Subcutaneous abdominal adipose tissue (tissue), 5 donors: ENCODE measurements at regions not wholly inside any gene's neighbourhood (a gene's known extent, or its start where the extent isn't known, plus 50 kb on each side); places are given as distances from the start of the nearest gene placed in this dataset.
"Not testable (repeated sequence)": the region's sequence is repeated elsewhere in the genome, so short reads cannot be mapped to it uniquely, and the experiment has no call there.

Experiments used
- H3K27ac ChIP-seq: one replicate; pipeline ENCODE4 v1.7.0; 2013; ENCODE audit warnings: low read depth, mild to moderate bottlenecking, inconsistent platforms, low read length, moderate library complexity
- H3K27me3 ChIP-seq, 5 donors: one replicate each; pipeline ENCODE4 v1.7.0; 2013; ENCODE audit warnings: low read length in 5 of 5, inconsistent platforms in 1 of 5; ENCODE audit not compliant: control insufficient read depth in 5 of 5, insufficient read depth in 4 of 5
- H3K36me3 ChIP-seq, 5 donors: one replicate each; pipeline ENCODE4 v1.7.0; 2013; ENCODE audit warnings: low read length in 5 of 5; ENCODE audit not compliant: control insufficient read depth in 5 of 5, insufficient read depth in 5 of 5
- H3K4me1 ChIP-seq, 5 donors: one replicate each; pipeline ENCODE4 v1.7.0; 2013; ENCODE audit warnings: low read length in 5 of 5, mild to moderate bottlenecking in 3 of 5, moderate library complexity in 1 of 5; ENCODE audit not compliant: control insufficient read depth in 5 of 5, insufficient read depth in 5 of 5
- H3K4me3 ChIP-seq, 5 donors: one replicate each; pipeline ENCODE4 v1.7.0; 2013; ENCODE audit warnings: low read length in 5 of 5, low read depth in 1 of 5
- H3K9ac ChIP-seq, 5 donors: one replicate each; pipeline ENCODE4 v1.7.0; 2013; ENCODE audit warnings: low read length in 5 of 5, mild to moderate bottlenecking in 4 of 5, moderate library complexity in 3 of 5
- H3K9me3 ChIP-seq, 5 donors: one replicate each; pipeline ENCODE4 v1.7.0; 2013; ENCODE audit warnings: low read length in 5 of 5; ENCODE audit not compliant: control insufficient read depth in 5 of 5
- donor health status: healthy.
- donor health status: healthy.
- donor health status: healthy.
- donor health status: healthy.
- donor health status: healthy.

DNA sequence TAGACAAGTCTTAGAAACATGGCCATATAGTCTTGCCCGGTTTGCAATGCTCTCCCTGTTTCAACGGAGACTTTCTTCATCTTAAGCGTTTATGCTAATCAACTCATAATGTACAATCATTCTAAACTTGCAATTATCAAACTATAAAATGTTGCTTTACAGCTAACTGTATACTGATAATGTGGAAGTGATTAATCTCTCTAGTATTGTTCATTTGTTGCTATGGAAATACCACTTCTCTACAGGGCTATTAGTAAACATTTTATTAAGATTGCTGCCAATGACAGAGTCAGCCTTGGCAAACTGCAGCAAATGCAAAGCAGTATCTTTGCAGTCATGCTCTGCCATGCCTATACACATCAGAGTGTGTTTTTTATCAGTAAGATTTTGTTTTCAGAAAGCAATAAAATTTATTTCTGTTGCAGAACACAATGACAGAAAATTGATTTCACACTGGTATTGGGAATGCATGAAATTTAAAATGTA, 1201.8 kb upstream of the CDH2 start:
- Histone ChIP-seq H3K9me3 (no peaks in the 10 kb centered on the region), H3K4me3 (no peak overlapping the region), H3K27ac (no peak overlapping the region), H3K36me3 (no peaks in the 10 kb centered on the region), H3K27me3 (no peaks in the 10 kb centered on the region), H3K4me1 (no peaks in the 10 kb centered on the region), H3K9ac (no peak overlapping the region)

DNA sequence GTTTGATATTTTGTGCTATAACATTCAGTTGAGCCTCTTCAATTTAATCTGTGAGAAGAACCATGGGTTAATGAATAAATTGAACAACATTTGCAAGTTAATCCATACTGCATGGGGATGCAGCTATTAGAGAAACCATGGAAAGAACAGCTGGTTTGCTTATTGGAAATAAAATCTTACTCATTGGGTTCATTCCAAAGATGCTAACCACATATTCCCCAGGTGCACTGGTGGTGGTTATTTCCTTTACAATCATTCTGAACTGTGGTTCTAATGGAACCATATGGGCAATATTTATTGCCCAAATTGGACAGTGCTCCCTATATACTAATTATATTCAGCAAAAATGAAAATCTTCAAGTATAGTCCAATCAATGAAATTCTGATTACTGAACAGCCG, 1200.4 kb upstream of the CDH2 start:
- H3K4me1 ChIP-seq, result no peaks in the 10 kb centered on the region
- no peak overlapping the region for H3K27ac ChIP-seq
- no peaks in the 10 kb centered on the region for H3K36me3 ChIP-seq
- H3K4me3 ChIP-seq, result no peak overlapping the region
- H3K9me3 ChIP-seq, result peaks cover 0 to 7% (median 0%) of the 10 kb centered on the region in 5 donors
- no peaks in the 10 kb centered on the region for H3K27me3 ChIP-seq
- no peak overlapping the region for H3K9ac ChIP-seq

DNA sequence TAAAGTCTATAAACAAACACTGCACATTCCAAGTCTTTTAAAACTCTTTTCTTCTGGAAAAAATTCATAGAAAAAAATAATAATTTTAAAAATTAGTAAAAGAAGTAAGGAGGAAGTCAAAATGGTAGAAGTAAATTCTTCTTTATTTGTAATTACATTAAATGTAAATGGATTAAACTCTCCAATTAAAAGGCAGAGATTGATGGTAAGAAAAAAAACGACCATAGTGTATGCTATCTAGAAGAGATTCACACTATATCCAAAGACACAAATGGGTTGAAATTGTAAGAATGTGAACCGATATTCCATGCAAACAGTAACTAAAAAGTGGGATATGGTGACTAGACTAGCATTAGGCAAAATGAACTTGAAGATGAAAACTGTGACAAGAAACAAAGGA, 1196.1 kb upstream of the CDH2 start:
- Histone ChIP-seq H3K4me1 (no peaks in the 10 kb centered on the region), H3K27me3 (no peaks in the 10 kb centered on the region), H3K27ac (no peak overlapping the region), H3K36me3 (no peaks in the 10 kb centered on the region), H3K4me3 (no peak overlapping the region), H3K9ac (no peak overlapping the region), H3K9me3 (peaks cover 0 to 10% (median 0%) of the 10 kb centered on the region in 5 donors)

DNA sequence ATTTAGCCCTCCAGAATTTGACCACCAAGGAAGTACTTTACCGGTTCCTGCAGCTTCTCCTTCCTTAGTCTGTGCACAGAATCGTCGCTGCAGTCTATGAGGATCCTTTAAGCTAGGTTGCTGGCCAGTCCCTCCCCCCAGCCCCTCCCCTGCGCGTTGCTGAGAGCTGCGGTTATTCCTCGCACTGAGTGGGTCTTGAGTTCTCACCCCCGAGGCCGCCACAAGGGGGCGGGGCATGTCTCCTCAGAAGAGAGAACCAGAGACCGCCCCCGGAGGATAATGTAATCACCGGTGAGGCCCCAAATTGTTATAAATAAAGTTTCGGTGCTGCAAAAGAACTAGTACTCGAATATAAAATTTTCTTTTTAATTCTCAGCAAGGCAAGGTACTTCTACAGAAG, 1184.9 kb upstream of the CDH2 start:
- H3K27ac ChIP-seq, result no peak overlapping the region
- H3K9me3 ChIP-seq, result no peaks in the 10 kb centered on the region
- H3K9ac ChIP-seq, result no peak overlapping the region
- no peaks in the 10 kb centered on the region for H3K4me1 ChIP-seq
- H3K36me3 ChIP-seq, result no peaks in the 10 kb centered on the region
- H3K4me3 ChIP-seq, result no peak overlapping the region
- H3K27me3 ChIP-seq, result no peaks in the 10 kb centered on the region

DNA sequence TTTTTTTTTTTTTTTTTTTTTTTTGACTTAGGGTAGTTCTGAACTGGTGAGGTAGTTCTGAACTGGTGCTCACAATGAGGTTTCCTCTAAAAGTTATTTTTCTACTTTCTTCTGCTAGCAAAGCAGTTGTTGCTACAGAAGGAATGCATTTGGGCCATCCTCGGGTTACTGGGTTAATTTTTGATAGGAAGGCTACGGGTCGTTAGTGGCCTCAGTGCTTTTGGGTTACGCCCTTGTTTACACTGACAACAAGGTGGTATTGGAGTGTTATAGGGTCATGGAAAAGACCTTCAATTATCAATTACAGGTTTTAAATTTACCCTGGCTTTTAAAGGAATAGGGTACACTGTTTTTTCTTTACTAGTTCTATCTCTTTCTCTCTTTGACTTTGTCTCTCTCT, 1183.7 kb upstream of the CDH2 start:
- not testable (repeated sequence) for H3K4me1 ChIP-seq, H3K27ac ChIP-seq, H3K9me3 ChIP-seq, H3K27me3 ChIP-seq, H3K4me3 ChIP-seq, H3K36me3 ChIP-seq, H3K9ac ChIP-seq

DNA sequence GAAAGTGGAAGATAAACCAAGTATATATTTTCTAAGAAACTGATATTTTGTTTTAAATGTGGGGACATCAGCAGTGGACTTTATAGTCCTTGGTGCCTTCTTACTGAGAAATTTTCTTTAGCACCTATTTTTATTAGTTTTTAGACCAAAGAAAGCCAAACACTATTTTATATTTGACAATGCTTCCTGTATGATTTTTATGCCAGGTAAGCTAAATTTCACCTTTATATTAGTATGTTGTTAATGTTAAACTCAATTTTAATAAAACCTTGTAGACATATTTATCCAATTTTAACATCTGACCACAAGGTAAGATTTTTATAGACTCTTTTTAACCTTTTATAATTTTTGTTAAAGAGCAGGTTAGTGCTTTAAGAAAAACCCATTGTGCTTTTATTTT, 1182.3 kb upstream of the CDH2 start:
- H3K9me3 ChIP-seq, H3K27ac ChIP-seq, H3K36me3 ChIP-seq, H3K27me3 ChIP-seq, H3K4me3 ChIP-seq, H3K9ac ChIP-seq, H3K4me1 ChIP-seq: not testable (repeated sequence)

DNA sequence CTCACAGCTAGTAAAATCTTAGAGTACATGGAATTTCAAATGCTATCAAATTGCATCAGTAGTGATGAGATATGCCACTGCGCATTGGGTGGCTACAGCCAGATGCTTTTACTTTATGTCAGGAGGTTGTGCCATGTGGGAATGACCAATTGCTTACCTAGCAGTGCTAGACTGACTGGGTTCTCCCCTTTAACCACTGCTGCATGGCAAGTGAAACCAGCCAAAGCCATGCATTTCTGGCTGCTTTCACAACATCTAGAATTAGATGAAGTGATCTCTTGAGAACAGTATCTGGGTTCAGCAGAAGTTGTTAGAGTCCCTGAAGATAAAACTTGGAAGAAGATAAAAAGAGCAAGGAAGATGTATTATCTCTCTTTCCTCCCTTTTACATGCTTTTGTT, 1174.2 kb upstream of the CDH2 start:
- H3K4me1 ChIP-seq, result no peaks in the 10 kb centered on the region
- H3K36me3 ChIP-seq, result no peaks in the 10 kb centered on the region
- no peak overlapping the region for H3K27ac ChIP-seq
- H3K9me3 ChIP-seq, result peaks cover 0 to 4% (median 0%) of the 10 kb centered on the region in 5 donors
- H3K27me3 ChIP-seq, result no peaks in the 10 kb centered on the region
- H3K9ac ChIP-seq, result no peak overlapping the region
- no peak overlapping the region for H3K4me3 ChIP-seq

DNA sequence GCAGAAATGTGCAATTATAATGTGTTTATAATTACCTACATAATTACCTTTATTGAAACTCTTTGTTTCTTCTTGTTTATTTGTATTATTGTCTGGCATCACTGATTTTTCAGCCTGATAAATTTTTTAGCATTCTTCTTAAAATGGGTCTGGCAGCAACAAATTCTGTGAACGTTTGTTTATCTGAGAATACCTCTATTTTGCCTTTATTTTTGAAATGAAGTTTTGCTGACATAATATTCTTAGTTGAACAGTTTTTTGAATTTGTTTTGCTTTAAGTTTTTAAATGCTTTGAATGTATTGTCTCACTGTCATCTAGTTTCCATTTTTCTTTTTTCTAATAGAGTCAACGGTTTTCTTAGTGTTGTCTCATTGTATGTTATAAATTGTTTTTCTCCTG, 1152.0 kb upstream of the CDH2 start:
- no peaks in the 10 kb centered on the region for H3K4me1 ChIP-seq
- H3K9ac ChIP-seq, result no peak overlapping the region
- no peak overlapping the region for H3K4me3 ChIP-seq
- H3K36me3 ChIP-seq, result no peaks in the 10 kb centered on the region
- H3K27ac ChIP-seq, result no peak overlapping the region
- H3K9me3 ChIP-seq, result peaks cover 0 to 9% (median 3%) of the 10 kb centered on the region in 5 donors
- no peaks in the 10 kb centered on the region for H3K27me3 ChIP-seq

DNA sequence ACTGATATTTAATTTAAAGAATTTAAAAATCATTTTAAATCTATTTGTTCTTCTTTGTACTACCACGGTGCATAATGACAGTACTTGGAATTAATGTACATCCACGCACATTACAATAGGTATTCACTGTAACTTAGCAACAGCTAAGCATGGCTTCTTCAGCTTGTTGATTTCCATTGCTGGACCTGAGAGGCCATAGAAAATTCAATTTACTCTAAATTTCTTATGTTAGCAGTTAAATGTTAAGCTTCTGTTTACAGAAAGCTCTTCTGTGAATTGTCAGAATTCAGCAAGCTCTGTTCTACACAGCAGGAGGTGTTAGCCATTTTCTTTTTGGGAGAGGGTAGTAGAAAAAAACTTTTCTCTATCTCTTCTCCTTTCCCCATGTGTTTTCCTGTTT, 1149.3 kb upstream of the CDH2 start:
- H3K27me3 ChIP-seq, result no peaks in the 10 kb centered on the region
- H3K36me3 ChIP-seq, result no peaks in the 10 kb centered on the region
- no peak overlapping the region for H3K4me3 ChIP-seq
- H3K9ac ChIP-seq, result no peak overlapping the region
- no peaks in the 10 kb centered on the region for H3K4me1 ChIP-seq
- no peak overlapping the region for H3K27ac ChIP-seq
- H3K9me3 ChIP-seq, result peaks cover 0 to 9% (median 3%) of the 10 kb centered on the region in 5 donors

DNA sequence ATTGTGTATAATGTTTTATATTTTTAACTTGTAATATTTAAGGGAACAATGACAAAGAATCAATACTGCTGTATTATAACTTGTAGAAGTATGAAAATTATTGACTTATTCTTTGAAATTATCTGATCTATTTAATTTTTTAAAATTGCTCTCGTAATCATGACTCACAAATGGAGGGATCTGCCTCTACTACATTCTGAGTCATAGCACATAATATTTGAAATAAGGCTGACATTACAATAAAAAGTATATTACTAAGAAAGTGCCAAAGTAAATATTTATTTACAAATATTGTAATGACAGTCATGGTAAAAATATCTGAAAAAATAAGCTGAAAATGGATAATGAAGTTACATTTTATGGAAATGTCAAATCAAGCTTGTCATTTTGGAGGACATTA, 1144.6 kb upstream of the CDH2 start:
- H3K9ac ChIP-seq, result no peak overlapping the region
- no peak overlapping the region for H3K4me3 ChIP-seq
- H3K27me3 ChIP-seq, result no peaks in the 10 kb centered on the region
- no peak overlapping the region for H3K27ac ChIP-seq
- H3K36me3 ChIP-seq, result no peaks in the 10 kb centered on the region
- H3K4me1 ChIP-seq, result no peaks in the 10 kb centered on the region
- no peaks in the 10 kb centered on the region for H3K9me3 ChIP-seq

DNA sequence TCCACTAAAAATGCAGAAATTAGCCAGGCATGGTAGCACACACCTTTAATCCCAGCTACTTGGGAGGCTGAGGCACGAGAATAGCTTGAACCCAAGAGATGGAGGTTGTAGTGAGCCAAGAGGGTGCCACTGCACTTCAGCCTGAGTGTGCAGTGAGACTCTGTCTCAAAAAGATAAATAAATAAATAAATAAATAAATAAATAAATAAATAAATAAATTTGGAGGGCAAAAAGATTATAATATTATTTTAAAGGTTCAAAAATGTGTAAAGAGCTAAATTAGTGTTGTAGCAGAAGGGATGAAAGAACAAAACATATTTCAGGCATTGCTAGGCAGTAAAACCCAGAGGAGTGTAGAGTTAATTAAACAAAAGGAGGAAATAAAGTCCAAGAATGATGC, 1136.4 kb upstream of the CDH2 start:
- Histone ChIP-seq H3K27me3 (no peaks in the 10 kb centered on the region), H3K4me3 (no peak overlapping the region), H3K27ac (no peak overlapping the region), H3K4me1 (no peaks in the 10 kb centered on the region), H3K9ac (no peak overlapping the region), H3K36me3 (no peaks in the 10 kb centered on the region), H3K9me3 (no peaks in the 10 kb centered on the region)
